OCI-LY3 (cell line): ENCODE measurements at regions not wholly inside any gene's neighbourhood (a gene's known extent, or its start where the extent isn't known, plus 50 kb on each side); places are given as distances from the start of the nearest gene placed in this dataset.

Experiments
- H2AFZ ChIP-seq: fragments of 200-600, 300-600 bp; shearing (Covaris generic); 2 replicates; pipeline ENCODE4 v1.6.0; 2014; ENCODE audit warnings: antibody characterized with exemption, low read depth, low read length
- H3K27ac ChIP-seq: fragments of 200-600, 300-600 bp; sonication (generic); 2 replicates; pipeline ENCODE4 v1.5.1; 2014; ENCODE audit warnings: mild to moderate bottlenecking, low read length, moderate library complexity, mixed read lengths
- H3K27me3 ChIP-seq: fragments of 200-600, 300-600 bp; sonication (generic); 2 replicates; pipeline ENCODE4 v1.6.1; 2014; ENCODE audit warnings: low read depth, low read length, mixed read lengths
- H3K36me3 ChIP-seq: fragments of 200-600, 300-600 bp; sonication (generic); replicated peaks from 2 replicates; pipeline ENCODE3; 2014; ENCODE audit warnings: low read depth, low read length, mixed read lengths
- H3K4me1 ChIP-seq: fragments of 300-600, 200-600 bp; sonication (generic); 2 replicates; pipeline ENCODE4 v1.6.1; 2014; ENCODE audit warnings: low read length, mixed read lengths
- H3K4me2 ChIP-seq: fragments of 200-600, 300-600 bp; sonication (generic); 2 replicates; pipeline ENCODE4 v1.6.1; 2014; ENCODE audit warnings: low read length, mixed read lengths
- H3K4me3 ChIP-seq: fragments of 300-600, 200-600 bp; sonication (generic); 2 replicates; pipeline ENCODE4 v1.5.1; 2014; ENCODE audit warnings: antibody characterized with exemption, mild to moderate bottlenecking, low read length, moderate library complexity
- H3K79me2 ChIP-seq: fragments of 300-600, 200-600 bp; shearing (Covaris generic); 2 replicates; pipeline ENCODE4 v1.6.1; 2014; ENCODE audit warnings: mild to moderate bottlenecking, low read length, mixed read lengths
- H3K9ac ChIP-seq: fragments of 300-600, 200-600 bp; shearing (Covaris generic); 2 replicates; pipeline ENCODE4 v1.6.0; 2014; ENCODE audit warnings: mild to moderate bottlenecking, low read length, moderate library complexity
- H3K9me3 ChIP-seq: fragments of 200-600, 300-600 bp; shearing (Covaris generic); 2 replicates; pipeline ENCODE4 v1.6.1; 2014; ENCODE audit warnings: low read length, mixed read lengths; ENCODE audit not compliant: insufficient read depth
- H4K20me1 ChIP-seq: fragments of 200-600, 300-600 bp; sonication (generic); 2 replicates; pipeline ENCODE4 v1.6.1; 2016; ENCODE audit warnings: low read length, mixed read lengths; ENCODE audit not compliant: insufficient read depth
- EZH2phosphoT487 ChIP-seq: fragments of 200-600 bp; shearing (Covaris generic); IDR thresholded peaks from 2 replicates; pipeline ENCODE4 v1.6.1; 2018; ENCODE audit warnings: antibody characterized with exemption, mixed run types, low read depth
- TF ChIP-seq, protein P1 (sequence below): fragments of 200-600, 300-600 bp; sonication (generic); IDR thresholded peaks from 2 replicates; pipeline ENCODE4 v1.5.1; 2014; ENCODE audit warnings: antibody characterized with exemption, low read length, low read depth

DNA sequence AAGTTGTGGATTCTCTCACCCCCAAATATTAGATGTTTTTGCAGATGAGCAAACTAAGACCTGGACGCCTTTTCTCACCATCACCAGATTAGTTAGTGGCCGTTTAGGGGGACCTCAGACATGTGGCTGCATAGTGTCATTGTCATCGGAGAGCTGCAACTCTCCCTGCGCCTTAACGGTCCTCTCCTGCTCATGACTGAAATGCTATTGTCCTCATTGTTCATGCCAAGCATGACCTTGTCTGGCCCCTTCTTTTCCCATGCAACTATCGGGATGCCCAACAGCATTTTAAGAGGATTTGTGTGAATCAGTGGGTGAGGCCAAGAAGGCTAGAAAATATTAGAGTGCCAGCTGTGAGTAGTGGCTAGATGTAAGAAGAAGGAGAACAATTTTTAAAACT is 174.2 kb downstream of the SOCS6 start:
- Histone ChIP-seq H3K9ac (no peak overlapping the region), H4K20me1 (no peaks in the 10 kb centered on the region), H3K27me3 (no peaks in the 10 kb centered on the region), H3K4me2 (no peak overlapping the region), H2AFZ (no peak overlapping the region), H3K79me2 (no peaks in the 10 kb centered on the region), H3K36me3 (no peaks in the 10 kb centered on the region), H3K4me1 (no peaks in the 10 kb centered on the region), H3K9me3 (no peaks in the 10 kb centered on the region), H3K27ac (no peak overlapping the region), H3K4me3 (no peak overlapping the region)
- no peak for TF ChIP-seq EZH2phosphoT487
- TF ChIP-seq, protein P1, sequence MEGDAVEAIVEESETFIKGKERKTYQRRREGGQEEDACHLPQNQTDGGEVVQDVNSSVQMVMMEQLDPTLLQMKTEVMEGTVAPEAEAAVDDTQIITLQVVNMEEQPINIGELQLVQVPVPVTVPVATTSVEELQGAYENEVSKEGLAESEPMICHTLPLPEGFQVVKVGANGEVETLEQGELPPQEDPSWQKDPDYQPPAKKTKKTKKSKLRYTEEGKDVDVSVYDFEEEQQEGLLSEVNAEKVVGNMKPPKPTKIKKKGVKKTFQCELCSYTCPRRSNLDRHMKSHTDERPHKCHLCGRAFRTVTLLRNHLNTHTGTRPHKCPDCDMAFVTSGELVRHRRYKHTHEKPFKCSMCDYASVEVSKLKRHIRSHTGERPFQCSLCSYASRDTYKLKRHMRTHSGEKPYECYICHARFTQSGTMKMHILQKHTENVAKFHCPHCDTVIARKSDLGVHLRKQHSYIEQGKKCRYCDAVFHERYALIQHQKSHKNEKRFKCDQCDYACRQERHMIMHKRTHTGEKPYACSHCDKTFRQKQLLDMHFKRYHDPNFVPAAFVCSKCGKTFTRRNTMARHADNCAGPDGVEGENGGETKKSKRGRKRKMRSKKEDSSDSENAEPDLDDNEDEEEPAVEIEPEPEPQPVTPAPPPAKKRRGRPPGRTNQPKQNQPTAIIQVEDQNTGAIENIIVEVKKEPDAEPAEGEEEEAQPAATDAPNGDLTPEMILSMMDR = no peak

DNA sequence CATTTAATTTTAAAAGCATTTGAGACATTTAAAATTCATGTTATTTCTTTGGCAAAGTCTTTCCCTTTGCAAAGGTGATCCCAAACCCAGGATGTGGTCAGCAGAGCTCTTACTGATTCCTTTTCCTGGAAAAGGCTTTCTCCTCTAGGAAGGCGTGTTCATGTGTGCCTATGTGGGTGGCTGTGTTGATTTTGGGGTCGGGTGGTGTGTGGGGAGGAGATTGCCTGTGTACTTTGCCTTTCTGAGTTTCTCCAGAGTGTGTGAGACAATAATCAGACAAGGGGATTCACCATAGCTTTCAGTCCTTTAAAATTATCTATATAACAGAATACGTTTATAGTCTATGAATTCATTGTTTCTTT is 173.2 kb downstream of the SOCS6 start:
- TF ChIP-seq, protein P1 = no peak
- no peak for TF ChIP-seq EZH2phosphoT487
- Histone ChIP-seq H3K27ac (no peak overlapping the region), H3K4me2 (no peak overlapping the region)

DNA sequence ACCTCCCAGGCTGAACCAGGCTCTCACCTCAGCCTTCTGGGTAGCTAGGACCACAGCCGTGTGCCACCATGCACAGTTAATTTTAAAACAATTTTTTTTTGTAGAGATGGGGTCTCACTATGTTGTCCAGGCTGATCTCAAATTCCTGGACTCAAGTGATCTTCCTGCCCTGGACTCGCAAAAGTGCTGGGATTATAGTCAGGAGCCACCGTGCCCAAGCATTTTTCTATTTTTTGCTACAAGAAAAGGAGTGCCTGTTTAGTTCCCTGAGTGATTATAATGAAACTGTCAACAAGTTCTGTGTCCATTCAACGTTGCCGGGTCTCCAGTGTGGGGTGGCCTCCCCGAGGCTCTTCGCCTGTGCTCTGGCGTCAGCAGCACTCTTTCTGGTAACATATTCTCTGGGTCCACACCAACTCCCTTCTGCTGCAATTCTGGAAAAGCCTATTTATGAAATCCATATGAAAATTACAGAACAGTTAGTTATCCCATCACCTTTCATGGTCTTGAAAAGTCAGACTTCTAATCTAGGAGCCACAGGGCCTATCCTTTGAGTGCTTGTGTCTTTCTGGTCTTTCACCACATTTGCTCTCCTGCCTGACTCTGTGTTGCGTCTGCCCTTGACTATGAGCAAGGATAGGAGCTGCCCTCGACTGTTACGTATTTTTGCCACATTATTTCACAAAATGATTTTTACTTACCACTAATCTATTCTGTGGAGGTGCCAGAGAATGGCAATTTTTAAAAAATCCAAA is 172.7 kb downstream of the SOCS6 start:
- TF ChIP-seq EZH2phosphoT487 = no peak
- TF ChIP-seq, protein P1 = no peak
- H3K9ac ChIP-seq = no peak overlapping the region
- no peaks in the 10 kb centered on the region for H3K9me3 ChIP-seq
- no peak overlapping the region for H3K27ac ChIP-seq
- H3K27me3 ChIP-seq = no peaks in the 10 kb centered on the region
- no peak overlapping the region for H3K4me2 ChIP-seq
- H3K36me3 ChIP-seq = no peaks in the 10 kb centered on the region
- no peak overlapping the region for H3K4me3 ChIP-seq
- no peaks in the 10 kb centered on the region for H3K79me2 ChIP-seq
- no peaks in the 10 kb centered on the region for H4K20me1 ChIP-seq
- no peak overlapping the region for H2AFZ ChIP-seq
- H3K4me1 ChIP-seq = no peaks in the 10 kb centered on the region

More for the DNA sequence above, 173.2 kb downstream of the SOCS6 start:
- Histone ChIP-seq H3K9me3 (no peaks in the 10 kb centered on the region), H2AFZ (no peak overlapping the region), H3K4me1 (no peaks in the 10 kb centered on the region), H3K79me2 (no peaks in the 10 kb centered on the region), H3K4me3 (no peak overlapping the region), H3K27me3 (no peaks in the 10 kb centered on the region), H3K36me3 (no peaks in the 10 kb centered on the region), H4K20me1 (no peaks in the 10 kb centered on the region), H3K9ac (no peak overlapping the region)

DNA sequence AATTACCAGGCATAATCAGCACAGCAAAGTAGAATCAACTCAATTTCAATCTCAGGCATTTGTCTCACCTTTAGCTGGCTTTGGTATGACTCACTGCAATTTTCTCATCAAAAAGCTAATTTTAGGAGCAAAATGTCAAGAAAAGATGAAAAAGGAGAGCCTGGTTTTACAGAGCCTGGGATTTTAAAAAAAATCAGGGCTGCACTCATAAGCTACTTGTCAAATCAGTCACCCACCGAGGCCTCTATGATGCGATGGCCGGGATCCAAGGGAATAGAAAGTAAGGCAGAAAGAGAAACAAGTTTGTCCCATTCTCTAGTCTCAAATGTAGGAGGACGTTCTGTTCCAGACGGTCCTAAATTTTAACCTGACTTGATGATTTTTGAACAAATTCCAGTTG is 170.9 kb downstream of the SOCS6 start:
- H3K9ac ChIP-seq = no peak overlapping the region
- H3K4me1 ChIP-seq = peaks cover 5% of the 10 kb centered on the region; the same call in 1 of the 2 replicates
- no peaks in the 10 kb centered on the region for H3K36me3 ChIP-seq
- no peaks in the 10 kb centered on the region for H3K79me2 ChIP-seq
- H4K20me1 ChIP-seq = no peaks in the 10 kb centered on the region
- TF ChIP-seq, protein P1 = no peak
- TF ChIP-seq EZH2phosphoT487 = no peak
- no peak overlapping the region for H3K27ac ChIP-seq
- H3K4me2 ChIP-seq = no peak overlapping the region
- H2AFZ ChIP-seq = no peak overlapping the region
- no peak overlapping the region for H3K4me3 ChIP-seq
- H3K9me3 ChIP-seq = no peaks in the 10 kb centered on the region
- H3K27me3 ChIP-seq = no peaks in the 10 kb centered on the region
